ENCODE measurements at regions not wholly inside any gene's neighbourhood (a gene's known extent, or its start where the extent isn't known, plus 50 kb on each side); places are given as distances from the start of the nearest gene placed in this dataset.

DNA sequence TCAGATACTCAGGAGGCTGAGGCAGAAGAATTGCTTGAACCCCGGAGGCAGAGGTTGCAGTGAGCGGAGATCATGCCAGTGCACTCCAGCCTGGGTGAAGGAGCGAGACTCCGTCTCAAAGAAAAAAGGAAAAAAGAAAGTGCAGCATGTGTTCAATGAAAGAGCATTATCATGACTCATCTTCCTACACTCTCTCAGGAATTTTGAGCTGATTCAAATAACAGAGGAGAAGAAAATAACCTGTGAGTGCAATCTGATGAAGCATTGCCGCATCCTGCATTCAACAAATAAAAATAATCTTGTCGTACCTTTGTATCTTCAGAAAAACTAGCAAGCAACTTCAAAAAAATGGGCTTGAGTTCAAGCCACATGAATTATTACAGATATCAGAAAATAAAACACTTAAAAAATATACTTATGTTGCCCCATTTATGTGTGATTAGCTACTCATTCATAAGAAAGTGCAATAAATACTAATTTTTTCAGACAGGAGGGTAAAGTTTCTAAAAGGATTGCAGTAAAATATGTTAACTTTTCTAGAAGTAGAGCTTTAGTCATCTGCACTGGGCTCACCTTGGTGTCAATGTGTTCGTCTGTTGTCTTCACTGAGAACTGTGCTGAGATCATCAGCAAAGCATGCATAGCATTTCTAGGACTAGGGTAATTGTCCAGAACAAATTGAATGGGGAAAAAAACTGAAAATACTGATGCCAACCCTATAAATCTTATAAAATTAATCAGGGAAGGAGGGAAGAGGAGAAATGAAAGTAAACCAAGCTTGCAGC is 90.4 kb upstream of the VCX3B start:
- FAIRE-seq (no peak), DNase-seq (ENCODE audit: low read depth, low spot score) (no peak)
- H3K27me3 ChIP-seq (ENCODE audit: control insufficient read depth, extremely low read depth, insufficient read depth, low read length), result no peaks in the 10 kb centered on the region

DNA sequence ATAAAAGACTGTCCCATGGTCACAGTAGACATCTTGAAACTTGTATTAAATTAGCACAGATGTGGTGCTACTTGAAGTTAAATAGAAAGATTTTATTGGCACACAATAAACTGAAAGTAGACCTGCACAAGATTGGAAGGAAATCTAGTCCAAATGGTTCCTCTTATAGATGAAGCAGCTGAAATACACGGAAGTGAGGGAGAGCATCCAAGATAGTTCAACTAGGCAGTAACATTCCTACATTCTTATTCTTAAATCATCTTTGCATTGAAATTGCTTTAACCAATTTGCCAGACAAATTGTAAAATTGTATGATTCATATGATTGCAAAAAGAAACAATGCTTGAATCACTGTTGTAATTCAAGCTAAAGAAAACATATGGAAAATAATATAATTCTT is 87.6 kb upstream of the VCX3B start:
- no peak overlapping the region for H3K27ac ChIP-seq (ENCODE audit: control insufficient read depth, insufficient read depth, low read length)
- H3K4me1 ChIP-seq (ENCODE audit: control insufficient read depth, extremely low read depth, insufficient read depth, low read length), result no peaks in the 10 kb centered on the region
- no peak overlapping the region for H2AFZ ChIP-seq (ENCODE audit: control insufficient read depth, low read length)
- no peak overlapping the region for H3K9ac ChIP-seq (ENCODE audit: control insufficient read depth, extremely low read depth, insufficient read depth, low read length)
- no peaks in the 10 kb centered on the region for H3K9me1 ChIP-seq (ENCODE audit: control insufficient read depth, extremely low read depth, insufficient read depth, low read length)
- no peaks in the 10 kb centered on the region for H3K27me3 ChIP-seq (ENCODE audit: control insufficient read depth, extremely low read depth, insufficient read depth, low read length)
- no peak overlapping the region for H3K4me2 ChIP-seq (ENCODE audit: control insufficient read depth, extremely low read depth, insufficient read depth, low read depth, low read length)
- H4K20me1 ChIP-seq (ENCODE audit: control insufficient read depth, extremely low read depth, insufficient read depth, low read length), result no peaks in the 10 kb centered on the region
- no peaks in the 10 kb centered on the region for H3K79me2 ChIP-seq (ENCODE audit: control insufficient read depth, insufficient read depth, low read length)
- dilution Hi-C loops (cut with MboI; ENCODE audit: extremely low pct_ligation_motif_present, low sequenced_read_pairs), result no loop called here
- no peak for FAIRE-seq
- H3K4me3 ChIP-seq (ENCODE audit: control insufficient read depth in 2 of 3, extremely low read depth in 1 of 3, insufficient read depth in 2 of 3, low read depth in 1 of 3, low read length in 3 of 3), result no peak overlapping the region
- no peak for TF ChIP-seq EZH2 (IDR thresholded peaks at IDR 0.05; ENCODE audit: low read length)
- TF ChIP-seq, protein P1, sequence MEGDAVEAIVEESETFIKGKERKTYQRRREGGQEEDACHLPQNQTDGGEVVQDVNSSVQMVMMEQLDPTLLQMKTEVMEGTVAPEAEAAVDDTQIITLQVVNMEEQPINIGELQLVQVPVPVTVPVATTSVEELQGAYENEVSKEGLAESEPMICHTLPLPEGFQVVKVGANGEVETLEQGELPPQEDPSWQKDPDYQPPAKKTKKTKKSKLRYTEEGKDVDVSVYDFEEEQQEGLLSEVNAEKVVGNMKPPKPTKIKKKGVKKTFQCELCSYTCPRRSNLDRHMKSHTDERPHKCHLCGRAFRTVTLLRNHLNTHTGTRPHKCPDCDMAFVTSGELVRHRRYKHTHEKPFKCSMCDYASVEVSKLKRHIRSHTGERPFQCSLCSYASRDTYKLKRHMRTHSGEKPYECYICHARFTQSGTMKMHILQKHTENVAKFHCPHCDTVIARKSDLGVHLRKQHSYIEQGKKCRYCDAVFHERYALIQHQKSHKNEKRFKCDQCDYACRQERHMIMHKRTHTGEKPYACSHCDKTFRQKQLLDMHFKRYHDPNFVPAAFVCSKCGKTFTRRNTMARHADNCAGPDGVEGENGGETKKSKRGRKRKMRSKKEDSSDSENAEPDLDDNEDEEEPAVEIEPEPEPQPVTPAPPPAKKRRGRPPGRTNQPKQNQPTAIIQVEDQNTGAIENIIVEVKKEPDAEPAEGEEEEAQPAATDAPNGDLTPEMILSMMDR (optimal IDR thresholded peaks at IDR 0.05 in 1 of 3, IDR thresholded peaks at IDR 0.05 in 1 of 3, conservative IDR thresholded peaks at IDR 0.05 in 1 of 3; ENCODE audit: extremely low read depth in 1 of 3, insufficient read depth in 2 of 3, low read length in 3 of 3), result no peak
- H3K36me3 ChIP-seq (ENCODE audit: control insufficient read depth in 2 of 2, extremely low read depth in 1 of 2, insufficient read depth in 2 of 2, low read length in 2 of 2), result no peaks in the 10 kb centered on the region
- DNase-seq (ENCODE audit: low read depth, low spot score), result no peak
- no peaks in the 10 kb centered on the region for H3K9me3 ChIP-seq (ENCODE audit: control insufficient read depth, low read depth, low read length)

More for the DNA sequence above, 90.4 kb upstream of the VCX3B start:
- Histone ChIP-seq H3K4me3 (ENCODE audit: control insufficient read depth in 2 of 3, extremely low read depth in 1 of 3, insufficient read depth in 2 of 3, low read depth in 1 of 3, low read length in 3 of 3) (no peak overlapping the region), H3K4me1 (ENCODE audit: control insufficient read depth, extremely low read depth, insufficient read depth, low read length) (no peaks in the 10 kb centered on the region), H3K4me2 (ENCODE audit: control insufficient read depth, extremely low read depth, insufficient read depth, low read depth, low read length) (no peak overlapping the region), H3K9me1 (ENCODE audit: control insufficient read depth, extremely low read depth, insufficient read depth, low read length) (no peaks in the 10 kb centered on the region), H4K20me1 (ENCODE audit: control insufficient read depth, extremely low read depth, insufficient read depth, low read length) (no peaks in the 10 kb centered on the region), H3K79me2 (ENCODE audit: control insufficient read depth, insufficient read depth, low read length) (no peaks in the 10 kb centered on the region), H3K27ac (ENCODE audit: control insufficient read depth, insufficient read depth, low read length) (no peak overlapping the region), H3K9ac (ENCODE audit: control insufficient read depth, extremely low read depth, insufficient read depth, low read length) (no peak overlapping the region), H3K9me3 (ENCODE audit: control insufficient read depth, low read depth, low read length) (no peaks in the 10 kb centered on the region), H3K36me3 (ENCODE audit: control insufficient read depth in 2 of 2, extremely low read depth in 1 of 2, insufficient read depth in 2 of 2, low read length in 2 of 2) (no peaks in the 10 kb centered on the region), H2AFZ (ENCODE audit: control insufficient read depth, low read length) (no peak overlapping the region)
- no peak for TF ChIP-seq EZH2 (IDR thresholded peaks at IDR 0.05; ENCODE audit: low read length)
- TF ChIP-seq, protein P1 (optimal IDR thresholded peaks at IDR 0.05 in 1 of 3, IDR thresholded peaks at IDR 0.05 in 1 of 3, conservative IDR thresholded peaks at IDR 0.05 in 1 of 3; ENCODE audit: extremely low read depth in 1 of 3, insufficient read depth in 2 of 3, low read length in 3 of 3), result no peak
- dilution Hi-C loops (cut with MboI; ENCODE audit: extremely low pct_ligation_motif_present, low sequenced_read_pairs), result no loop called here
